ENCODE measurements at regions not wholly inside any gene's neighbourhood (a gene's known extent, or its start where the extent isn't known, plus 50 kb on each side); places are given as distances from the start of the nearest gene placed in this dataset.
"Not testable (repeated sequence)": the region's sequence is repeated elsewhere in the genome, so short reads cannot be mapped to it uniquely, and the experiment has no call there.

- no peak for FAIRE-seq
- no peak for TF ChIP-seq CTCF (IDR thresholded peaks at IDR 0.05; ENCODE audit: insufficient read depth, missing control alignments)
These were observed 734.5 kb upstream of the CCDC179 start for GRCh38 chr11:23594755-23595154.

GRCh38 chr11:23604966-23605365 is 744.7 kb upstream of the CCDC179 start:
- FAIRE-seq = no peak
- DNase-seq (ENCODE audit: insufficient read length, low spot score) = no peak
- TF ChIP-seq CTCF (IDR thresholded peaks at IDR 0.05; ENCODE audit: insufficient read depth, missing control alignments) = no peak

More at GRCh38 chr11:23594755-23595154, 734.5 kb upstream of the CCDC179 start:
- no peak for DNase-seq (ENCODE audit: insufficient read length, low spot score)

- no peak for TF ChIP-seq CTCF (IDR thresholded peaks at IDR 0.05; ENCODE audit: insufficient read depth, missing control alignments)
- DNase-seq (ENCODE audit: insufficient read length, low spot score) = no peak
- no peak for FAIRE-seq
These were observed 745.9 kb upstream of the CCDC179 start for GRCh38 chr11:23606191-23606590.

- no peak for TF ChIP-seq CTCF (IDR thresholded peaks at IDR 0.05; ENCODE audit: insufficient read depth, missing control alignments)
- FAIRE-seq (no peak), DNase-seq (ENCODE audit: insufficient read length, low spot score) (no peak)
These were observed 751.5 kb upstream of the CCDC179 start for GRCh38 chr11:23611726-23612125.

- FAIRE-seq (no peak), DNase-seq (ENCODE audit: insufficient read length, low spot score) (no peak)
- no peak for TF ChIP-seq CTCF (IDR thresholded peaks at IDR 0.05; ENCODE audit: insufficient read depth, missing control alignments)
These were observed 760.3 kb upstream of the CCDC179 start for GRCh38 chr11:23620617-23621016.

- FAIRE-seq = no peak
- no peak for TF ChIP-seq CTCF (IDR thresholded peaks at IDR 0.05; ENCODE audit: insufficient read depth, missing control alignments)
- DNase-seq (ENCODE audit: insufficient read length, low spot score) = no peak
These were observed 772.0 kb upstream of the CCDC179 start for GRCh38 chr11:23632293-23632692.

GRCh38 chr11:23644443-23644842 is 784.2 kb upstream of the CCDC179 start:
- FAIRE-seq = no peak
- no peak for TF ChIP-seq CTCF (IDR thresholded peaks at IDR 0.05; ENCODE audit: insufficient read depth, missing control alignments)
- no peak for DNase-seq (ENCODE audit: insufficient read length, low spot score)

- not testable (repeated sequence) for DNase-seq (ENCODE audit: insufficient read length, low spot score); FAIRE-seq
These were observed 792.1 kb upstream of the CCDC179 start for GRCh38 chr11:23652336-23652735.

Data from D721Med (cell line).